GM20431 (cell line): ENCODE measurements at regions not wholly inside any gene's neighbourhood (a gene's known extent, or its start where the extent isn't known, plus 50 kb on each side); places are given as distances from the start of the nearest gene placed in this dataset.

ENCODE experiments used
- in situ Hi-C: fragments of 300-500 bp; cut with MseI, MboI; formaldehyde crosslinking; loops from one replicate; pipeline ENCODE4 v1.15.0; 2020; ENCODE audit warnings: low sequenced_read_pairs; ENCODE audit not compliant: unreplicated experiment

- in situ Hi-C loops = no loop called here
Observed at GRCh38 chr13:50071379-50071778, 56.1 kb downstream of the KCNRG start.

GRCh38 chr13:50072676-50073075, 57.4 kb downstream of the KCNRG start:
- in situ Hi-C loops = no loop called here

- in situ Hi-C loops = no loop called here
Observed at GRCh38 chr13:50073340-50073739, 58.1 kb downstream of the KCNRG start.

GRCh38 chr13:50074843-50075242, 59.6 kb downstream of the KCNRG start:
- in situ Hi-C loops = loop anchor here (25.0 kb wide), 1 partner anchor 837 kb away; the partner anchor contains the start of gene RNASEH2B

- in situ Hi-C loops = loop anchor here (25.0 kb wide), 1 partner anchor 837 kb away; the partner anchor contains the start of gene RNASEH2B
Observed at GRCh38 chr13:50075619-50076097, 60.4 kb downstream of the KCNRG start.

GRCh38 chr13:50077431-50077830, 62.2 kb downstream of the KCNRG start:
- in situ Hi-C loops = loop anchor here (25.0 kb wide), 1 partner anchor 835 kb away; the partner anchor contains the start of gene RNASEH2B

- in situ Hi-C loops = loop anchor here (25.0 kb wide), 1 partner anchor 834 kb away; the partner anchor contains the start of gene RNASEH2B
Observed at GRCh38 chr13:50078231-50078894, 63.1 kb downstream of the KCNRG start.

GRCh38 chr13:50078895-50079654, 63.8 kb downstream of the KCNRG start:
- in situ Hi-C loops = loop anchor here (25.0 kb wide), 1 partner anchor 833 kb away; the partner anchor contains the start of gene RNASEH2B

- in situ Hi-C loops = loop anchor here (25.0 kb wide), 1 partner anchor 833 kb away; the partner anchor contains the start of gene RNASEH2B
Observed at GRCh38 chr13:50079655-50080202, 64.5 kb downstream of the KCNRG start.

- in situ Hi-C loops = loop anchor here (25.0 kb wide), 1 partner anchor 832 kb away; the partner anchor contains the start of gene RNASEH2B
Observed at GRCh38 chr13:50080203-50080910, 65.1 kb downstream of the KCNRG start.

GRCh38 chr13:50080911-50081678, 65.9 kb downstream of the KCNRG start:
- in situ Hi-C loops = loop anchor here (25.0 kb wide), 1 partner anchor 831 kb away; the partner anchor contains the start of gene RNASEH2B

- in situ Hi-C loops = loop anchor here (25.0 kb wide), 1 partner anchor 830 kb away; the partner anchor contains the start of gene RNASEH2B
Observed at GRCh38 chr13:50081679-50082425, 66.6 kb downstream of the KCNRG start.

GRCh38 chr13:50082426-50083281, 67.4 kb downstream of the KCNRG start:
- in situ Hi-C loops = loop anchor here (25.0 kb wide), 1 partner anchor 830 kb away; the partner anchor contains the start of gene RNASEH2B

- in situ Hi-C loops = loop anchor here (25.0 kb wide), 1 partner anchor 827 kb away; the partner anchor contains the start of gene RNASEH2B
Observed at GRCh38 chr13:50085063-50085462, 69.8 kb downstream of the KCNRG start.

- in situ Hi-C loops = loop anchor here (25.0 kb wide), 1 partner anchor 823 kb away; the partner anchor contains the start of gene RNASEH2B
Observed at GRCh38 chr13:50089633-50090032, 74.4 kb downstream of the KCNRG start.

GRCh38 chr13:50090211-50090610, 75.0 kb downstream of the KCNRG start:
- in situ Hi-C loops = loop anchor here (25.0 kb wide), 1 partner anchor 822 kb away; the partner anchor contains the start of gene RNASEH2B
